AG09319 (cell line): ENCODE measurements at regions not wholly inside any gene's neighbourhood (a gene's known extent, or its start where the extent isn't known, plus 50 kb on each side); places are given as distances from the start of the nearest gene placed in this dataset.

ENCODE experiments used
- DNase-seq: peaks from one replicate; pipeline ENCODE4 v3.0.0-alpha.2; 2010; ENCODE audit warnings: low read depth; ENCODE audit errors: extremely low read depth
- CTCF ChIP-seq: IDR thresholded peaks from 2 replicates; pipeline ENCODE4 v1.5.1; 2011; ENCODE audit warnings: low read depth, mild to moderate bottlenecking, inconsistent platforms, low read length, moderate library complexity

- DNase-seq: no peak
- TF ChIP-seq CTCF: no peak
These were observed 455.1 kb upstream of the CTSO start for GRCh38 chr4:156408749-156409148.

GRCh38 chr4:156401371-156401770 is 447.7 kb upstream of the CTSO start:
- DNase-seq: no peak
- no peak for TF ChIP-seq CTCF

GRCh38 chr4:156396534-156396933 is 442.9 kb upstream of the CTSO start:
- TF ChIP-seq CTCF: no peak
- DNase-seq: no peak

GRCh38 chr4:156391325-156391653 is 437.6 kb upstream of the CTSO start:
- no peak for DNase-seq
- no peak for TF ChIP-seq CTCF

- DNase-seq: no peak
- TF ChIP-seq CTCF: no peak
These were observed 437.1 kb upstream of the CTSO start for GRCh38 chr4:156390599-156391324.

- DNase-seq: no peak
- no peak for TF ChIP-seq CTCF
These were observed 435.2 kb upstream of the CTSO start for GRCh38 chr4:156388826-156389225.

GRCh38 chr4:156378033-156378665 is 424.5 kb upstream of the CTSO start:
- DNase-seq: no peak

More at GRCh38 chr4:156378033-156378665, 424.5 kb upstream of the CTSO start:
- peak; percentile 46 for TF ChIP-seq CTCF
